GM18507 (cell line): ENCODE measurements at regions not wholly inside any gene's neighbourhood (a gene's known extent, or its start where the extent isn't known, plus 50 kb on each side); places are given as distances from the start of the nearest gene placed in this dataset.

Experiments used
- DNase-seq: peaks from one replicate; pipeline ENCODE4 v3.0.0; 2011; ENCODE audit warnings: low read depth; ENCODE audit not compliant: insufficient read length; ENCODE audit errors: extremely low spot score
- FAIRE-seq: peaks from 2 replicates; lab custom pipeline; 2011; peaks lifted over from hg19 to GRCh38; lab: Jason Lieb, UNC

DNA sequence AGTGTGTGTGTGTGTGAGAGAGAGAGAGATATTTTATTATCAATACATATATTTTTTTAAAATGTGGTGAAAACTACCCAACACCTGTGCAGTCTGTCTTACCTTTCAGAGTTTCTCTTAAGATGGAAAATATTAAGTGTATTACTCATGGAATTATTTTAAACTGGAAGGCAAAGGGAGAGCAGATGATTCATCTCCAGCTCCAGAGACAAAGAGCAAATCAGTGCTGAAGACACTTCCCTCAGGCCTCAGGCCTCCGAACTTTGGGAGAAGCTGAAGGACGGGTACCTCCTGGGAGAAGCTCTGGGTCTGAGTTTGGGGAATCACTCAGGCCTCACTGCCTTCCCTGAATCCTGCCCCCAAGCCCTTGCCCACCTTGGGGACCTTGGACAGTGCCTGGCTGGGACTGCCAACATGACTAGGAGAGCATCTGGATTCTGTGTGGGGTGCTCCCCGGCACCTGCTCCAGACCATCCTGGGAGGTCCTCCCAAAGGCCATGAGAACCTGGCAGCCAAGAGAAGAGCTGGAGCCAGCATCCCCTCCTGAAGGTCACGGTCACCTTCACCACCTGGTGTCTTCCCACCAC is 170.4 kb upstream of the UBL3 start:
- FAIRE-seq (no peak), DNase-seq (no peak)

DNA sequence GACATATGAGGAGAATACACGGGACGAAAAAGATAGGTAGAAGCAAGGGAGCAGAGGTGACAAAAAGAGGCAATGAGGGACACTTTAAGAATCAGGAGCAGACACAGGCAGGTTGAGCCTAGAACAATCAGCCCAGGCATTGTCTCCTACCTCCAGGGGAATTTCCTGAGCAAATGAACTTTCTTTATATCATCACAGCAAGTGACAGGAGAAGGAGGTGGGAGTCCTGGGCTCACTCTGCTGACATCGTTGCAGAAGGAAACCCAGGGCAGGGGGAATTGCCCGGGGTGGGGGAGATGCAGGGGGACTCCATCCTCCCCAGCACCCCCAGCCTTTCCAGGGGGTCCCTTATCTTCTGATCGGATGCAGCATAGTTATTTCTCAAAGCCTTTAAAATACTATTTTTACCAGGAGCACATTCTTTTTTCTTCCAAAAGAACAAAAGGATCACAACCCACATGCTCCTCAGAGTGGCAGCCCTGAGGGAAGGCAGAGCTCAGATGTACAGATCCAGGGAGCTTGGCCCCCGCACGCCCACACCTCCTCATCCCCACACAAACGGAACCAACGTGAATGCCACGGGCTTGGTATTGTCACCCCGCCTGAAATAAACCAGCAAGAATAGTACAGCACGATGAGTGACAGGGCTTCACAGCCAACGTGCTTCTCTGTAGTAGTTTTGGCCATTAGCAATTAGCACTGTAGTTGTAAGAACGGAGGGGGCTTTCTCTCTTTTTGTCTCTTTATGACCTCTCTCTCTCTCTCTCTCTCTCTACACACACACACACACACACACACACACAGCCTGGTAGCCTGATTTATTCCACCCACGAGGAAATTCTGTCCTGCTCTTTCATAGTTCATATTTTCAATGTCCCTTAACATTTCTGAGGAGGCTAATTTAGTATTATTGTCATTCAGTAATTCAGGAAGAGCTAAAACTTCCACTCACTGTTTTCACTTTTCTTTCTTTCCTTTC is 169.5 kb upstream of the UBL3 start:
- no peak for FAIRE-seq

DNA sequence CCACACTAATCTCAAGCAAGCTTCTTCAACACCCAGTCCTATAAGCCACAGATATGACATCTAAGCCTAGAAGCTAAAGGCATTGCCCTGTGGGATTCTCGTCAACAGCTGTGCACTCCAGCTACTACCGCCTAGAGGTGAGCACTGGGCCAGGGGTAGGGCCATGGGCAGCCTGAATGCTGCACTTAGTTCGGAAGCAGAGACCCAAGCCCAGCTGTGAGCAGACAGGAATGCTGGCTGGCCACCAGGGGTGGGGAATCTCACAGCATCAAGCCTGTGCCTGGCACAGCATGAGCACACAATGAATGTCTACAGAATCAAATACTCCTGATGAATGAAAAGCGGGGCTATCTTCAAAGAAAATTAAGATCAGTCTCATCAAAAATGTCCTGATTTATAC is 167.5 kb upstream of the UBL3 start:
- DNase-seq (no peak), FAIRE-seq (no peak)

More for the DNA sequence above, 169.5 kb upstream of the UBL3 start:
- no peak for DNase-seq

DNA sequence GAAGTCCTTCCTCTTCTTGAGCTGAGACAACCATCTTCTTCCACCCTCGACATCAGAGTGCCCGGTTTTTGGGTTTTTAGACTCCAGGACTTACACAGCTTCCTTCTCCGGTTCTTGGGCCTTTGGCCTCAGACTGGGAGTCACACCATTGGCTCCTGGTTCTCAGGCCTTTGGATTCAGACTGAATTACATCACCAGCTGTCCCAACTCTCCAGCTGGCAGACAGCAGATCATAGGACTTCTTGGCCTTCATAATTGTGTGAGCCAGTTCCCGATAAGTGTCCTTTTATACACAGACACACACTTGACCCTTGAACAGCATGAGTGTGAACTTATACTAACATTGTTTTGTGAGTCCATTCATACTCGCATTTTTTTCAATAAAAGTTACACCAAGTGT is 166.0 kb upstream of the UBL3 start:
- FAIRE-seq: no peak

DNA sequence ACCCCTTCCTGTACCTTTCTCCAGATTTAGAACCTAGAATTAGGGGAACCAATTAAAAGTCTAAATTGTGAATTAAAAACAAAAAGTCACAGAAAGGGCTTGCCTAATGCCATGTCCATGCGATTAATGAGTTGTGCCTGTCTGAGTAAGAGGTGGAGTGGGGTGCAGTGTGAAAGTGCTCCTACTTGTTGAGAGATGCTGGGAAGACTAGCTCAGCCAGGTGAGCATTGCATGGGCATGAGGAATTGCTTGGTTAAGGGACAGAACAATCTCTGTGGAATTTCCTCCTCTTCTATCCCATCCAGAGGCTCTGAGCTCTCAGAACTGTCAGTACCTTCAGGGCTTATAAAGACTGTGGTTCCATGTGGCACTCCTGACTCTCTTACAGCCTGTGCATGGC is 159.0 kb upstream of the UBL3 start:
- FAIRE-seq (no peak), DNase-seq (no peak)

More for the DNA sequence above, 166.0 kb upstream of the UBL3 start:
- no peak for DNase-seq

DNA sequence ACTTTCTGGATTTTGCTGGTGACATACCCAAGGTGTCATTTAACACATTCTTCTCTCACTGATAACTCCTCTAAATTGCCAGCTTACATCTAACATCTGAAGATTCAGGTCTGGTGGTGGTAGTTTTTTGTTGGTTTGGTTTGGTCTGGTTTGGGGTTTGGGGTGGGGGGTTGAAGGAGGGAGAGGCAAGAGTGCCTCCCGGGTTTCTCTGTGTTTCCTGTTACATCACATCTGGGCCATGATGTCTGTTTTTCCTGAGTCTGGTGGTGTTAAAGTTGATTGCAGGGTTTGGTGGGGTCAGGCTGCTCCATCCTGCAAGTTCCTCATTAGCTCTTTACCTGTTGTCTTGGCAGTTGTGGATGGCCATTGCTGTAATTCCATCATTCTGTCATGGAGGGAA is 155.8 kb upstream of the UBL3 start:
- FAIRE-seq (no peak), DNase-seq (no peak)

DNA sequence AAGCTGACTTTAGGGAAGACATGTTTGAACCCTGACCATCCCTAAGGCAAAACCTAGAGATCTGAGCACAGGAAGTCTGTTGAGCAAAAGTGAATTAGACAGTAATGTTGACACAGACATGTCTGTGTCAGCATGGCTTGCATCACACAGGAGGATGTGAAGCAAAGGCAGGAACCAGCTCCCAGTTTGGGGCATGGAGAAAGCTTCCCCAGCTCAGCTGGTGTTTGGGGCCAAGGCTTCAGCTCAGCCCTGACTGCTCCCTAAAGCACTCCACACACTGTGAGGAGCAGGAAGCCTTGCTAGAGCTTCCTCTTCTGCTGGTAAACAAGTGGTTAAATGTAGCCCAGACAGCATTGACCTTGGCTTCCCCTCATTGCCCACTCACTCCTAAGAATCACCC is 153.8 kb upstream of the UBL3 start:
- DNase-seq: no peak

DNA sequence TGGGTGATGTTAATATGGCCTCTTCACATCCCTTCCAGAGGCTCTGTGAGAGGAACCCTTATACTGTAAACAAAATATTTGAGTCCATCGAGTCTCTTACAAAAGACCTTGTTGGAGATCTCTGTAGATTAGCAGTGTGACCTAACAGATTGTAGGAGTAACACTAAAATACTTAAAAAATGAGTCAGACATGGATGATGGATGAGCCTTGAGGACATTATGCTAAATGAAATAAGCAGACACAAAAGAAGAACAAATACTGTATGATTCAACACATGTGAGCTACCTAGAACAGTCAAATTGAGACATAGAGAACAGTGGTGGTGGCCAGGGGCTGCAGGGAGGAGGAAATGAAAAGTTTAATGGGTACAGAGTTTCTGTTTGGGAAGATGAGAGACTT is 152.2 kb upstream of the UBL3 start:
- DNase-seq (no peak), FAIRE-seq (no peak)

More for the DNA sequence above, 153.8 kb upstream of the UBL3 start:
- no peak for FAIRE-seq

DNA sequence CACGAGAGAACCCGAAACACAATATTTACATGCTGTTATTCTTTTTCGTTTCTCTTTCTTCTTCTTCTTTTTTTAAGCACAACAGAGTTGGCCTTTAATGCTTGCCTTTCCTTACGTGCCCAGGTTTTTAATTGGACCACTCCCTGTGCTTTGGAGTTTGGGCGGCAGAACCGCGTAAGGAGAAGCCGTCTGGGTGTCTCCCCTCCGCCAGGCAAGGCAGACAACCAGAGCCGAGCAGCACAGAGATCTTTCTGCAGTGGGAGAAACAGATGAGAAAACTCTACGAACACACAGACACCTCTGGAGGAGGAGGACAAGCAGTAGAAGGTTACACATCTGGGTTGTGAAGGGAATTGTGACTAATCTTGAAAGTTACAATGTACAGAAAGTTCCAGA is 150.0 kb upstream of the UBL3 start:
- no peak for DNase-seq

DNA sequence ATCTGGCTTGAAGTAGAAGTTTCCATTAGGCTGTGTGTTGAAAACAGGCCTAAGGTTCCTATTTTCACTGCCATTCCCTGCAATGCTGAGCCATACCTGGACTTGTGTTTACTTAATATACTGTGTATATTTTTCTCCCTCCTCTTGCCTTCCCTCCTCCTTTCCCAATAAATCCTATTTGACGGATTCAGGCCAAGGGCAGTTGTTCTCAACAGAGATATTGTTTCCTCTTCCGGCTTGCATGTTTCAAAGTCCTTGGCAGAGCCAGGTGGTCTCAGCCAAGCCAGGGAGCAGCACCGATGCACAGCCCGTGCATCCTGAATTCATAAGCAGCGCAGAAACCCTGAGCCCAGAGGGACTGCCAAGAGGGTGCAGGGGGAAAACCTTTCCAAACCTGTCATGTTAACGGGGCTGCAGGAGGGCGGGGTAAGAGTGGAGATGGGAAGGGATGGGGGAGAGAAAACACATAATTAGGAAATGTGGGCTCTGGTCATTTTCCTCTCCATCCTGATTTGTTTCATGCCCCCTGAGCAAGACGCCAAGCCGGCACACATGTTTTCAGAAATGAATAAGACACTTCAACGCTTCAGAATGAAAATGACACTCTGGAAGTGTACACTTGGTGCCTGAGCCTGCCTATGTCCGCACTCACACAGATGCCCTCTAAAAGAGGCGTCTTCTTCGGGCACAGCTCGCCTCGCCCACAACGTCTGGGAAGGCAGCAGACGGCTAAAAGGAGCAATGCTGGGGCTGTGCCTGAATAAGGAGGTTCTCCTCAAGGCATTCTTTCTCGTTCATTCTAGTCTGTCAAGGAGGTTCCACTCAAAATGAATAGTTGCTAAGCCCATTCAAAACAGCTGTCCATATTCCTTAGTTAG is 149.3 kb upstream of the UBL3 start:
- no peak for FAIRE-seq
- no peak for DNase-seq

More for the DNA sequence above, 150.0 kb upstream of the UBL3 start:
- FAIRE-seq: no peak

DNA sequence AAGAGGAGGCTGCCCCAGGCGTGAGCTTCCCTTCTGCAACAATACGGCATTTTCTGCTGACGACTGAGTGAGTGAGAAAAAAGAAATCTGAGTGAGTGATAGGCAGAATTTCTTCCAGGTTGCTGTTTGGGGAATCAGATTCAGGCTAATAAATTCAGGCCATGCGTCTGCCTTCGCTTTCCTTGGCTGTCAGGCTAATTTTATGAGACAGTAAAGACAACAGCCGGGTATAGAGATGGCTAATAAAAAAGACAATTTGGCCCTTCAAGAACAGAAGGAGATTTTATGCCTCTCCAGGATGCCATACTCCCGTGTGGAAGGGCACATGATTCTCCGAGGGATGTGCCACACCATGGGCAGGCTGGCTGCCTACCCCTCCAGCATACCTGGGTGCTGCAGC is 145.9 kb upstream of the UBL3 start:
- DNase-seq (no peak), FAIRE-seq (no peak)

DNA sequence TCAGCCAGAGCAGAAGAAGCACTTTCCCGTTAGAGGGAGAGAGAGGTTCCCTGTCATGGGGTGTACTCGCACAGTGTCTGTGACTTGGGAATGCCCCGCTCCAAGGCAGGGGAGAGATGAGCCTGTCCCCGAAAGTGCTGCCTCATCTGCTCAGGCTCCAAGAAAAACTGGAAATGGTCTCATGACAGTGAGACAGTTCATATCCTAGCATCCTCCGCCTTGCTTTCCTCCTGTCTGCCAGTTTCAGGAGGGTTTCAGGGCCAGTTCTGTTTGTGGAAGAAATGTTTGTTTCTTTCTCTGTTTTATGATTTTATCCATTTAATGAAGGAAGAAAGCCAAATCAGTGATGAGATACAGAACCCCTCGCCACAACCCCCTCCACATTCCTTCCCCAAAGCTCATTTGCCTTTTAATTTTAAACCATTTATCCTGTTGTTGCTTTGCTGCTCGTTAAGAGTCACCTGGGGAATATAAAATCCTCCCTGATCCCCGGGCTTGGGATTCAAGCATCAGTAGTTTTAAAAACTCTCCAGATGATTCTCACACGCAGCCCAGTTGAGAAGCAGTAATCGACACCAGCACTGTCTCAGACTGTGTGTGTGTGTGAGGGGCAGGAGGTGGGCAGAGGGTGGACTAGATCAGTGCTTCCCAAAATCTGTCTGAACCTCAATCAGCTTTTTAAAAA is 144.6 kb upstream of the UBL3 start:
- FAIRE-seq (no peak), DNase-seq (no peak)

DNA sequence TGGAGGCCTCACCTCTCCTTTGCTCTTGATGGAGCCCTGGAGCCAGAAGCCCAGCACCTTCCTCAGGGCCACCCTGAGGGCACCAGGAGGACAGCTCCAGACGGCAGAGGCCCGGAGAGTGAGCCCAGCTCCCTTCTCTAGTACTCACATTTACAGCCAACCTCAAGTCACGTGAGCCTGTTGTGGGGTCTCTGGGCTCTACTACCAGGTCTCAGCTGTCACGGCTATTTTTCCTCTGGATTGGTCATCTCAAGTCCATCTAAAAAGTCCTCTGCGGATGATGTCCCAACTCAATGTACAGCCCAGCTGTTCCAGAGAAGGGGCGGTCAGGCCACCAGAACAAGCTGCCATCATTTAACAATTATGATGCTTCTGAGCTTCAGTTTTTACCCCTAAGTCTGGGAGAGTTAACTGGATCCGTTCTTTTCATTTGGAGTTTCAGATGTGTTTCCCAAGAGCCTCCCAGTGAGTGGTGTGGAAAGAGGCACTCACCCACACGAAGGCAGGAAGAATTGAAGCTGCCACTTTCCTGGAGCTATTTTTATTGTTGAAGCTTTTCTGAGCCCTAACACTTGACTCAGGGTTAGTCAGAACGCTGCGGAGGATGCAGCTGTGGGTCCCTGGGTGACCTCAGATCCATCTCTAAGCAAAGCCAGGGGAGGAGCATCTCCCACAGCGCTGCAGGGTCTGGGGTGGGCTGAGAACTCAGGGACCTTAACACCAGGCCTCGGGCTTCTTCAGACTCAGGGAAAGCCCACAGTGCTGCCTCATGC is 143.5 kb upstream of the UBL3 start:
- FAIRE-seq: no peak
- no peak for DNase-seq

DNA sequence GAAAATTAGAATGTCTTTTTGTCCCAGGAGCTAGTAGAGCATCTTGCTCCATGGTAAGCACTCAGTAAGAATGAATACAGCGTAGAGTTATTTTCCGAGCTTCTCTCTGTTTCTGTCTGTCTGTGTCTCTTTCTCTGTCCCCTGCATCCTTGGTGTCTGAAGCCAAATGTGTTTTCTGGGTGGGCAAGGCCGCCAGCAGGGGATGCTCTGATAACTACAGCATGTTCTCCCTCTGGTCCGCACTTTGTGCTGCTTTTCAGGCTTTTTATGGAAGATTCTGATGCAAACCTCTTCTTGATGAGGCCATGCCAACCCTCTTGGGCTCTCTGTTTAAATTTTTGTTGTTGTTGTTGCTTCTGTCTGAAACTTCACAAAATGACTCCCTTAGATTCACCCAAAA is 142.8 kb upstream of the UBL3 start:
- FAIRE-seq: no peak
- DNase-seq: no peak

DNA sequence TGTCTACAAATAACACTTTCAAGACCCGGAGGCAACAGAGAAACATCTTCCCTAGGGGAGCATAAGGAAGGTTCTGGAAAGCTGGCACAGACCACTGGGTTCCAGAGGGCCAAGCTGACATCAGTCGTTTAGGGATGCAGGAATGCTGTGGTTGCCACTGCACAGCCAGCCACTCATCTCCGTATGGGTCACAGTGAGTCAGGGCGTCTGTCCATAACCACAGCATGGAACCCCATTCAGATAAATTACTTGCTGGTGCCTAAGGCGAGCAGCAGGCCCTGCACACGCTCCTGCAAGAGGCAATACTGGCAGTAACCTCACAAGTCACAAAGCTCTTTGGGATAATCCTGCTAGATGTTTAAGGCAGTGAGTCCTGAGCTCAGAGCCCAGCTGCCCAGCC is 140.9 kb upstream of the UBL3 start:
- FAIRE-seq: no peak
- DNase-seq: no peak

DNA sequence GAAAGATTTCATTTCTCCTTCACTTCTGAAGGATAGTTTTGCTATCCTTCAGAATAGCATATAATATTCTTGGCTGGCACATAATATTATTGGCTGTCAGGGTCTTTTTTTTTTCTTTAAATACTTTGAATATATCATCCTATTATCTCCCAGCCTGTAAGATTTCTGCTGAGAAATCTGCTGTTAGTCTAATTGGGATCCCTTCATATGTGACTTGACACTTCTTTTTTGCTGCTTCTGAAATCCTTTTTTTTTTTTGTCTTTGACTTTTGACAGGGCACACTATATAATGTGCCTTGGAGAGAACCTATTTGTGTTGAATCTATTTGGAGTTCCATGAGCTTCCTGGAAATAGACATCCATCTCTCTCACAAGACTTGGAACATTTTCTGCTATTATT is 136.9 kb upstream of the UBL3 start:
- no peak for FAIRE-seq
- no peak for DNase-seq

DNA sequence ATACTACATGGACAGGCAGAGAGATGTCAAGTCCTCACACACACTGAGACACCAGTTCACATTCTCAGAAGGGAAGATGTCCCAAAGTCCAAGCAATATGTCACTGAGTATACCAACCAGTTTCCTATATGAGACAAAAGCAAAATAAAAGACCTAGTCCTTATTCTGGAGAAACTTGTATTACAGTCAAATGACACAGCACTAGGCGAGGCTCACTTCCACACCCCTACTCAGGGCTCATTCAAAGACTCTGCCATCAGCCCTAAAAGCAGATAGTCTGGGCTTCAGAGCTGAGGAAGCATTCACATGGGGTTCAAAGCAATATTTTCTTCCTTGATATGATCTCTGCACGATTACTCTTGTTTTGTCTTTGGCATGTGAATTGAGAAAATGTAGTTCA is 129.9 kb upstream of the UBL3 start:
- no peak for FAIRE-seq

DNA sequence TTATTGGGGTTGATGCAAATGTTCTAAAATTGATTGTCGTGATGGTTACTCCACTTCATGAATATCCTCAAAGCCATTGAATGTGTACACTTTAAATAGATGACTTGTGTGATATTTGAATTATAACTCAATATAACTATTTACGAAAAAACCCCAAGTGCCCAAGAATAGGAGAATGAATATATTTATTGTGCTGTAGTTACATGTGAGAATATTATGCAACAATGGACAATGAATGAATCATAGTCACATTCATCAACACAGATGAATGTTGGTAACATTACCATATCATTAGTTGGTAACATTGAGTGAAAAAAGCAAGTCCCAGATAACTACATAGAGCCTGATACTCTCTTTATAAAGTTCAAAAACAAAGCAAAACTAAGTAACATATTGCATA is 127.8 kb upstream of the UBL3 start:
- no peak for DNase-seq
- no peak for FAIRE-seq

More for the DNA sequence above, 129.9 kb upstream of the UBL3 start:
- no peak for DNase-seq
